K562 (cell line): ENCODE measurements at regions not wholly inside any gene's neighbourhood (a gene's known extent, or its start where the extent isn't known, plus 50 kb on each side); places are given as distances from the start of the nearest gene placed in this dataset.

Source experiments
- ATAC-seq: fragments of 200-7000 bp; cut with Tn5 transposase; 3 replicates; pipeline ENCODE4 v1.9.1; 2020; ENCODE audit warnings: moderate library complexity
- BruUV-seq: library from RNA; stranded (reverse); fragments of 400-500 nt; replicated peaks from 2 replicates; lab custom pipeline; 2021; lab: Mats Ljungman, UMichigan
- CTCF ChIA-PET: fragments of 300-600 bp; formaldehyde crosslinking; extraction: SDS; loops from one replicate; lab custom pipeline; 2021; ENCODE audit warnings: low intra/inter-chr PET ratio; lab: Yijun Ruan, JAX
- POLR2A ChIA-PET: fragments of 300-600, 350-650 bp; sonication (Branson Sonifier 250); formaldehyde crosslinking; extraction: SDS; loops from one replicate; lab custom pipeline; 2021; ENCODE audit warnings: antibody characterized with exemption, inconsistent platforms; lab: Yijun Ruan, JAX
- DNase-seq, 4 experiments: peaks; one replicate each; pipeline versions ENCODE4 v3.0.0 to v3.0.0-alpha.2; 2011 to 2018; ENCODE audit warnings: low spot score in 3 of 4, mixed read lengths in 3 of 4; ENCODE audit errors: extremely low read depth in 1 of 4
- FAIRE-seq: peaks from 2 replicates; lab custom pipeline; 2011; peaks lifted over from hg19 to GRCh38; lab: Jason Lieb, UNC
- H2AFZ ChIP-seq: 2 replicates; pipeline ENCODE4 v1.6.0; 2011; ENCODE audit warnings: low read depth, low read length, control low read depth, inconsistent platforms
- H3K27ac ChIP-seq: fragments of 200-600 bp; 3 replicates; pipeline ENCODE4 v1.8.0; 2011; ENCODE audit warnings: low read depth, mild to moderate bottlenecking, control low read depth, inconsistent platforms, low read length, moderate library complexity, mixed read lengths; ENCODE audit errors: extremely low read depth
- H3K27me3 ChIP-seq, 2 experiments: fragments of 300-600 bp in 1 of 2; 2 replicates in 1 of 2; 3 replicates in 1 of 2; pipeline versions ENCODE4 v1.6.0 to v1.8.0; 2011; ENCODE audit warnings: inconsistent platforms in 2 of 2, low read length in 2 of 2, mild to moderate bottlenecking in 1 of 2, mixed read lengths in 1 of 2, moderate library complexity in 1 of 2; ENCODE audit not compliant: control insufficient read depth in 2 of 2, insufficient read depth in 2 of 2
- H3K36me3 ChIP-seq: fragments of 300-600 bp; 3 replicates; pipeline ENCODE4 v1.8.0; 2011; ENCODE audit warnings: mild to moderate bottlenecking, low read length, inconsistent platforms; ENCODE audit not compliant: control insufficient read depth, insufficient read depth
- H3K4me1 ChIP-seq, 2 experiments: fragments of 200-600 bp in 1 of 2; replicated peaks in 1 of 2; 2 replicates in 1 of 2; 3 replicates in 1 of 2; pipeline versions ENCODE4 v1.5.1 to v1.8.0; 2011; ENCODE audit warnings: inconsistent platforms in 2 of 2, low read length in 2 of 2, mild to moderate bottlenecking in 1 of 2, mixed read lengths in 1 of 2, moderate library complexity in 1 of 2; ENCODE audit not compliant: control insufficient read depth in 2 of 2, insufficient read depth in 2 of 2
- H3K4me2 ChIP-seq: 2 replicates; pipeline ENCODE4 v1.6.1; 2011; ENCODE audit warnings: low read length, control low read depth, inconsistent platforms, mixed read lengths; ENCODE audit not compliant: insufficient read depth
- H3K4me3 ChIP-seq: fragments of 200-600 bp; sonication (generic), shearing (Covaris generic); 2 replicates; pipeline ENCODE4 v1.5.1; 2016; ENCODE audit warnings: control low read depth, inconsistent platforms
- H3K79me2 ChIP-seq: fragments of 200-600 bp; 3 replicates; pipeline ENCODE4 v1.8.0; 2011; ENCODE audit warnings: low read length, inconsistent platforms; ENCODE audit not compliant: control insufficient read depth, insufficient read depth
- H3K9ac ChIP-seq, 2 experiments: 2 replicates each; pipeline versions ENCODE4 v1.6.0 to v1.6.1; 2011; ENCODE audit warnings: low read depth in 2 of 2, low read length in 2 of 2, control low read depth in 1 of 2, inconsistent platforms in 1 of 2, mild to moderate bottlenecking in 1 of 2, mixed read lengths in 1 of 2; ENCODE audit not compliant: insufficient read depth in 1 of 2
- H3K9me1 ChIP-seq: one replicate; pipeline ENCODE4 v1.6.0; 2011; ENCODE audit warnings: inconsistent platforms, mild to moderate bottlenecking, low read length, moderate library complexity; ENCODE audit not compliant: control insufficient read depth, insufficient read depth
- H3K9me3 ChIP-seq: replicated peaks from 2 replicates; pipeline ENCODE4 v1.5.1; 2011; ENCODE audit warnings: low read depth, low read length, inconsistent platforms; ENCODE audit not compliant: control insufficient read depth, insufficient read depth
- H4K20me1 ChIP-seq: replicated peaks from 2 replicates; pipeline ENCODE4 v1.6.1; 2011; ENCODE audit warnings: low read length, inconsistent platforms, mixed read lengths; ENCODE audit not compliant: control insufficient read depth, insufficient read depth
- COPS2 ChIP-seq: fragments of 450-650 bp; conservative IDR thresholded peaks from 2 replicates; pipeline ENCODE4 v1.6.1; 2016; ENCODE audit warnings: mild to moderate bottlenecking, moderate library complexity
- ELF1 ChIP-seq: fragments of 200-800 bp; sonication (Bioruptor generic); IDR thresholded peaks from 2 replicates; pipeline ENCODE4 v1.6.1; 2016; ENCODE audit warnings: missing genetic modification characterization, missing compliant biosample characterization
- ESRRA ChIP-seq: fragments of 450-650 bp; IDR thresholded peaks from 2 replicates; pipeline ENCODE4 v1.6.1; 2014; ENCODE audit warnings: low read depth, mild to moderate bottlenecking, moderate library complexity, borderline replicate concordance
- KLF16 ChIP-seq: IDR thresholded peaks from 2 replicates; pipeline ENCODE4 v1.6.1; 2016; ENCODE audit warnings: antibody characterized with exemption
- LEF1 ChIP-seq: fragments of 450-650 bp; IDR thresholded peaks from 2 replicates; pipeline ENCODE4 v1.6.1; 2016; ENCODE audit warnings: mild to moderate bottlenecking
- PHF20 ChIP-seq: fragments of 450-650 bp; IDR thresholded peaks from 2 replicates; pipeline ENCODE4 v1.6.1; 2018; ENCODE audit not compliant: partially characterized antibody
- SMARCC2 ChIP-seq: fragments of 450-650 bp; IDR thresholded peaks from 2 replicates; pipeline ENCODE4 v1.6.1; 2017; ENCODE audit warnings: antibody characterized with exemption, moderate library complexity, mild to moderate bottlenecking, low read depth
- TEAD2 ChIP-seq: fragments of 450-650 bp; IDR thresholded peaks from 2 replicates; pipeline ENCODE4 v1.6.1; 2016; ENCODE audit warnings: missing genetic modification characterization, control low read depth, missing compliant biosample characterization
- TFAM ChIP-seq: fragments of 250-450 bp; sonication (Bioruptor Pico); conservative IDR thresholded peaks from 2 replicates; pipeline ENCODE4 v1.5.0; 2021; ENCODE audit warnings: mild to moderate bottlenecking, moderate library complexity
- ZKSCAN1 ChIP-seq: fragments of 150-350 bp; IDR thresholded peaks from 2 replicates; pipeline ENCODE4 v1.6.1; 2016; ENCODE audit warnings: low read depth, low read length
- ZNF274 ChIP-seq: IDR thresholded peaks from 2 replicates; pipeline ENCODE4 v1.6.1; 2011; ENCODE audit warnings: low read depth, mild to moderate bottlenecking, low read length, moderate library complexity, borderline replicate concordance
- WGBS: fragments of 100-300 bp; shearing (Covaris generic); methylation state at CpG from one replicate; pipeline ENCODE4 v1.1.6; 2016; ENCODE audit warnings: low coverage, mixed read lengths; ENCODE audit not compliant: insufficient coverage; ENCODE audit errors: missing lambda C conversion rate; 5-methylcytosine and 5-hydroxymethylcytosine counted together
- in situ Hi-C: fragments of 300-500 bp; cut with MboI; formaldehyde crosslinking; loops from 4 replicates; pipeline ENCODE4 v1.15.0; 2018; ENCODE audit warnings: inconsistent platforms, mixed read lengths
- intact Hi-C: fragments of 100-400 bp; cut with micrococcal nuclease; formaldehyde crosslinking; loops from 2 replicates; pipeline ENCODE4 v1.14.2; 2022

DNA sequence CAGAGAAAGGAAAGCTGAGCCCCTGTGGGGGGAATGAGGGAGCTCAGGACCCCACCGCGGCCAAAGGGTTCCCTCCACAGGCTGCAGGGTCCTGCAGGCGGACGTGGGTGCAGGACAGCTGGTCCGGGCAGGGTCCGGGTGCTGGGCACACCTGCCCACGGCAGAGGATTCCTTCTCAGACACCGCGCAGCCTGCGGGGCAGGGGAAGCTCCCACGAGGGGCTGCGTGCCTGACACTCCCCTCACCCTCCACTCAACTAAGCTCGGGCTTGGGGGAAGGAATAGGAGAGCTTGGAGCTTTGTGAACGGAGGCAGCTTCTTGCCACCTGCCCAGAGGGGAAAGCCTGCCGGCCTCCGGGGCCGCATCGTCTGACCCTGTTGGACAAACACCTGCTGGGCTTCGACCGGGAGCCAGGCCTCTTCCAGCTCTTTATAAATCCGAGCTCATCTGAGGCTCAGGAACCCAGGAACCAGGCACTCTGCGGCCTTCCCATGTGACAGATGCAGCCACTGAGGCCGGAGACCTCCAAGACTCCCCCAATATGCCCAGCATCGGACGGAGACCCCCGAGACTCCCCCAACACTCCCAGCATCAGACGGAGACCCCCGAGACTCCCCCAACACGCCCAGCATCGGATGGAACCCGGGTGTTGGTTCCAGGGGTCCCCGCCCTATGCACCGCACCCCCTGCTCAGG, 97.3 kb downstream of the PDGFA start:
- in situ Hi-C loops (no loop called here), intact Hi-C loops (no loop called here)
- no peaks in the 10 kb centered on the region for H3K79me2 ChIP-seq
- H3K36me3 ChIP-seq = no peaks in the 10 kb centered on the region
- peaks cover 0 to 23% of the 10 kb centered on the region in 2 experiments; a peak in 2 of 5 replicates for H3K4me1 ChIP-seq
- no peak overlapping the region for H2AFZ ChIP-seq
- WGBS = 3% methylated on average over 24 of the region's 33 CpGs
- FAIRE-seq = no peak
- no TSS peak for BruUV-seq
- TF ChIP-seq ESRRA = no peak
- no peak for TF ChIP-seq ELF1 (tag)
- TF ChIP-seq LEF1 = no peak
- no peak for TF ChIP-seq KLF16
- no peak for TF ChIP-seq ZNF274
- TF ChIP-seq COPS2 = no peak
- TF ChIP-seq SMARCC2 = no peak
- no peak for TF ChIP-seq ZKSCAN1
- TF ChIP-seq TEAD2 (tag) = no peak
- TF ChIP-seq TFAM (CRISPR knock-in tag) = no peak
- no peak for TF ChIP-seq PHF20
- POLR2A ChIA-PET = interaction anchor here (1.1 to 1.9 kb wide), 2 partner anchors 10 to 40 kb away, joined by 3 to 8 read pairs; no protein-coding TSS in a partner anchor
- CTCF ChIA-PET = no interaction called here
- H3K4me2 ChIP-seq = no peak overlapping the region
- H3K9me1 ChIP-seq = no peaks in the 10 kb centered on the region
- peaks cover 14% of the 10 kb centered on the region; the same call in 1 of the 2 replicates for H4K20me1 ChIP-seq
- H3K4me3 ChIP-seq = no peak overlapping the region
- DNase-seq = no peak
- H3K27me3 ChIP-seq = peaks cover 27 to 81% of the 10 kb centered on the region in 2 experiments
- H3K9me3 ChIP-seq = no peaks in the 10 kb centered on the region
- no peak overlapping the region for H3K9ac ChIP-seq
- no peak overlapping the region for H3K27ac ChIP-seq
- ATAC-seq = no peak
